GM13976 (cell line): ENCODE measurements at regions not wholly inside any gene's neighbourhood (a gene's known extent, or its start where the extent isn't known, plus 50 kb on each side); places are given as distances from the start of the nearest gene placed in this dataset.

ENCODE experiments used
- DNase-seq: peaks from one replicate; pipeline ENCODE4 v3.0.0; 2012; ENCODE audit warnings: low spot score
- CTCF ChIP-seq: IDR thresholded peaks from 2 replicates; pipeline ENCODE4 v1.5.1; 2012; ENCODE audit warnings: borderline replicate concordance, mild to moderate bottlenecking; ENCODE audit not compliant: insufficient read depth; ENCODE audit errors: extremely low read depth, missing control alignments, control extremely low read depth
- in situ Hi-C: fragments of 300-500 bp; cut with MboI; formaldehyde crosslinking; loops from one replicate; pipeline ENCODE4 v1.12.0; 2022; ENCODE audit warnings: low sequenced_read_pairs, mixed read lengths, inconsistent platforms; ENCODE audit not compliant: unreplicated experiment

GRCh38 chr15:23514484-23514883 is 51.0 kb upstream of the MKRN3 start:
- in situ Hi-C loops: no loop called here
- DNase-seq: no peak
- no peak for TF ChIP-seq CTCF

DNA sequence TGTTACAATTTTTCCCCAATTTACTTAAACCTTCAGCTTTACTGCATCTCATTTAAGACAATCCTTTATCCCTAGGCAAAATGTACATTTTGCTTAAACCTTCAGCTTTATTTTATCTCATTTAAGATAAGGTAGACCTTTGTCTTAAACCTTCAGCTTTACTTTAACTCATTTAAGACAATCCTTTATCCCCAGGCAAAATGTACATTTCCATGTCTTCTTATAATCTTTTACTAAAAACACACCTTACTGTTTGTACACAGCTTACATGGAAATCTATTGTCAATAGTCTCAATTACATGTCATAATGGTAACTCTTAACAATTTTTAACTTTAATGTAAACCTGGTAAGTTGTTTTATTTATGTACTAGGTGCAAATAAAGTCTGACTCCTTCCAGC is 58.7 kb upstream of the MKRN3 start:
- in situ Hi-C loops: no loop called here
- TF ChIP-seq CTCF: no peak
- no peak for DNase-seq

- TF ChIP-seq CTCF: no peak
- no peak for DNase-seq
- in situ Hi-C loops: no loop called here
Measured at GRCh38 chr15:23503980-23504379, 56.9 kb upstream of the GOLGA6L2 start.

- no peak for DNase-seq
- in situ Hi-C loops: no loop called here
- TF ChIP-seq CTCF: no peak
Measured at GRCh38 chr15:23503576-23503975, 56.5 kb upstream of the GOLGA6L2 start.

DNA sequence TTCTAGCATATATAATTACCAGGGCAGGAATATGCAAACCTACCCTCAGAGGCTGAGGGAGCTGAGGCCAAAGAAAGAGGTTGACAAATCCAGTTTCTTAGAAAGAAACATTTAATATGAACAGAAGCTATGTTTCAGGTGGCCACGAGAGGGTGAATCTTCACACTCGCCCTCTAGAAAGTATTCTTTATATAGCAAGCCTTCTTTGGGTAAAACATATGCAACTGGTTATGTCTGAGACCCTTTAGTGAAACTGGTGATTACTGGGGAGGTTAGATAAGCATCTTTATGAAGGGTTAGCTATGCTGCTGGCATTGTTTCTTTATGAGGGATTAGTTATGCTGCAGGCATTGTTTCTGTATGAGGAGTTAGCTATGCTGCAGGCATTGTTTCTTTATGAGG is 50.7 kb upstream of the GOLGA6L2 start:
- in situ Hi-C loops: no loop called here
- TF ChIP-seq CTCF: peak; percentile 12
- DNase-seq: no peak
